HEK293T (cell line): ENCODE measurements at regions not wholly inside any gene's neighbourhood (a gene's known extent, or its start where the extent isn't known, plus 50 kb on each side); places are given as distances from the start of the nearest gene placed in this dataset.

Experiments
- BHLHE40 ChIP-seq: fragments of 450-650 bp; IDR thresholded peaks from 2 replicates; pipeline ENCODE4 v1.6.1; 2016; ENCODE audit warnings: mild to moderate bottlenecking, moderate library complexity, borderline replicate concordance
- FOXA1 ChIP-seq: fragments of 450-650 bp; IDR thresholded peaks from 2 replicates; pipeline ENCODE4 v1.6.1; 2016; ENCODE audit warnings: mild to moderate bottlenecking
- FOXK2 ChIP-seq: fragments of 450-650 bp; IDR thresholded peaks from 2 replicates; pipeline ENCODE4 v1.6.1; 2016; ENCODE audit warnings: mild to moderate bottlenecking
- L3MBTL2 ChIP-seq: fragments of 450-650 bp; conservative IDR thresholded peaks from 2 replicates; pipeline ENCODE4 v1.6.1; 2016; ENCODE audit warnings: mild to moderate bottlenecking
- SP1 ChIP-seq: fragments of 450-650 bp; IDR thresholded peaks from 2 replicates; pipeline ENCODE4 v1.6.1; 2017
- SUZ12 ChIP-seq: fragments of 450-650 bp; IDR thresholded peaks from 2 replicates; pipeline ENCODE4 v1.6.1; 2016; ENCODE audit warnings: mild to moderate bottlenecking
- TARDBP ChIP-seq: fragments of 450-650 bp; IDR thresholded peaks from 2 replicates; pipeline ENCODE4 v1.6.1; 2016

GRCh38 chr1:96364576-96364975 lies 357.0 kb upstream of the PTBP2 start:
- no peak for TF ChIP-seq L3MBTL2
- TF ChIP-seq SP1: no peak
- TF ChIP-seq TARDBP: no peak
- TF ChIP-seq FOXA1: no peak
- no peak for TF ChIP-seq SUZ12
- no peak for TF ChIP-seq BHLHE40
- TF ChIP-seq FOXK2: no peak
